Spleen (tissue), 7 donors: ENCODE measurements at regions not wholly inside any gene's neighbourhood (a gene's known extent, or its start where the extent isn't known, plus 50 kb on each side); places are given as distances from the start of the nearest gene placed in this dataset.

Source experiments
- POLR2A ChIP-seq, 3 donors: fragments of 450-650 bp; IDR thresholded peaks; one replicate each; pipeline ENCODE4 v1.5.1; 2017; ENCODE audit warnings: antibody characterized with exemption in 3 of 3, mild to moderate bottlenecking in 1 of 3
- TF ChIP-seq, protein P1 (sequence below), 11 experiments: fragments of 200-600 bp in 7 of 11; fragments of 450-650 bp in 4 of 11; sonication (generic) in 4 of 11; IDR thresholded peaks in 8 of 11; conservative IDR thresholded peaks in 3 of 11; 1 replicate in 7 of 11; 2 replicates in 4 of 11; pipeline versions ENCODE4 v1.4.0 to v1.8.0; 2016 to 2021; ENCODE audit warnings: antibody characterized with exemption in 11 of 11, inconsistent platforms in 4 of 11, mild to moderate bottlenecking in 1 of 11
- donor health status: DM: no; HTN: no; CAD: no; lungs with moderate emphysema.
- donor health status: DM: no; HTN: no; CAD: no.
- donor health status: DM: no; HTN: no; CAD: no.

DNA sequence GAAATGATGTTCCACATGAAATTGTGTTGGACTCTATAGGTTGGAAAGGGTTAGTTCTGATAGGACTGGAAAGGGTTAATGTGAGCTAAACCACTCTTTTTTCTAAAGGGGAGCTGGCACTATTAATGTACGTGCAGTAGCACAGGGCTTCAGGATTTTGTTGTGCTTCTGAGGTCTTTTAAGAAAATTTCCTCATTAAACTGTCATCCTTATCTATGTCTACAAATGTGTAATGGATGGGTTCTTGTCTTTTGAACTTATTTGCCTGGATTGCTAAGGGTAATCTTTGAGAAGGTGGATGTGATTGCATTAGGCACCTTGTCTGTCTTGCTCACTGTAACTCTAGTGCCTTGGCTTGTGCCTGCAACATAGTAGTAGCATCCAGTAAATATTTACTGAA lies 106.0 kb upstream of the SLC4A4 start:
- TF ChIP-seq, protein P1, sequence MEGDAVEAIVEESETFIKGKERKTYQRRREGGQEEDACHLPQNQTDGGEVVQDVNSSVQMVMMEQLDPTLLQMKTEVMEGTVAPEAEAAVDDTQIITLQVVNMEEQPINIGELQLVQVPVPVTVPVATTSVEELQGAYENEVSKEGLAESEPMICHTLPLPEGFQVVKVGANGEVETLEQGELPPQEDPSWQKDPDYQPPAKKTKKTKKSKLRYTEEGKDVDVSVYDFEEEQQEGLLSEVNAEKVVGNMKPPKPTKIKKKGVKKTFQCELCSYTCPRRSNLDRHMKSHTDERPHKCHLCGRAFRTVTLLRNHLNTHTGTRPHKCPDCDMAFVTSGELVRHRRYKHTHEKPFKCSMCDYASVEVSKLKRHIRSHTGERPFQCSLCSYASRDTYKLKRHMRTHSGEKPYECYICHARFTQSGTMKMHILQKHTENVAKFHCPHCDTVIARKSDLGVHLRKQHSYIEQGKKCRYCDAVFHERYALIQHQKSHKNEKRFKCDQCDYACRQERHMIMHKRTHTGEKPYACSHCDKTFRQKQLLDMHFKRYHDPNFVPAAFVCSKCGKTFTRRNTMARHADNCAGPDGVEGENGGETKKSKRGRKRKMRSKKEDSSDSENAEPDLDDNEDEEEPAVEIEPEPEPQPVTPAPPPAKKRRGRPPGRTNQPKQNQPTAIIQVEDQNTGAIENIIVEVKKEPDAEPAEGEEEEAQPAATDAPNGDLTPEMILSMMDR (IDR thresholded peaks at IDR 0.05 in 8 of 11, conservative IDR thresholded peaks at IDR 0.05 in 3 of 11) = no peak
- no peak for TF ChIP-seq POLR2A (IDR thresholded peaks at IDR 0.05)
